ENCODE measurements at regions not wholly inside any gene's neighbourhood (a gene's known extent, or its start where the extent isn't known, plus 50 kb on each side); places are given as distances from the start of the nearest gene placed in this dataset.

GRCh38 chr12:59219148-59219547, 298.8 kb upstream of the LRIG3 start:
- no peaks in the 10 kb centered on the region for H3K36me3 ChIP-seq
- TF ChIP-seq POLR2A (IDR thresholded peaks at IDR 0.05) (no peak), CTCF (IDR thresholded peaks at IDR 0.05) (no peak)
- H3K4me3 ChIP-seq: no peak overlapping the region
- DNase-seq (no peak), ATAC-seq (no peak)
- H3K4me1 ChIP-seq: no peaks in the 10 kb centered on the region
- no peaks in the 10 kb centered on the region for H3K9me3 ChIP-seq
- H3K27me3 ChIP-seq: no peaks in the 10 kb centered on the region
- WGBS (ENCODE audit: insufficient coverage, low coverage, low lambda C conversion rate, missing lambda C conversion rate): 40% methylated on average over 1 of the region's 1 CpG
- no peak overlapping the region for H3K27ac ChIP-seq
- intact Hi-C loops (cut with DNase I): no loop called here

- ATAC-seq: no peak
- H3K27me3 ChIP-seq: no peaks in the 10 kb centered on the region
- intact Hi-C loops (cut with DNase I): no loop called here
- H3K4me1 ChIP-seq: no peaks in the 10 kb centered on the region
- no peaks in the 10 kb centered on the region for H3K9me3 ChIP-seq
- H3K27ac ChIP-seq: no peak overlapping the region
- H3K36me3 ChIP-seq: no peaks in the 10 kb centered on the region
- 73% methylated on average over 1 of the region's 1 CpG for WGBS (ENCODE audit: insufficient coverage, low coverage, low lambda C conversion rate, missing lambda C conversion rate)
- H3K4me3 ChIP-seq: no peak overlapping the region
- DNase-seq: no peak
- TF ChIP-seq CTCF (IDR thresholded peaks at IDR 0.05): no peak
- TF ChIP-seq POLR2A (IDR thresholded peaks at IDR 0.05): no peak
Observed at GRCh38 chr12:59196989-59197388, 276.7 kb upstream of the LRIG3 start.

- no peaks in the 10 kb centered on the region for H3K27me3 ChIP-seq
- no peak for DNase-seq
- H3K4me3 ChIP-seq: no peak overlapping the region
- H3K27ac ChIP-seq: no peak overlapping the region
- H3K9me3 ChIP-seq: no peaks in the 10 kb centered on the region
- no peak for ATAC-seq
- TF ChIP-seq POLR2A (IDR thresholded peaks at IDR 0.05): no peak
- TF ChIP-seq CTCF (IDR thresholded peaks at IDR 0.05): no peak
- H3K36me3 ChIP-seq: no peaks in the 10 kb centered on the region
- no peaks in the 10 kb centered on the region for H3K4me1 ChIP-seq
- no CpG with 5 or more reads among the region's 2 CpGs for WGBS (ENCODE audit: insufficient coverage, low coverage, low lambda C conversion rate, missing lambda C conversion rate)
- intact Hi-C loops (cut with DNase I): no loop called here
Observed at GRCh38 chr12:59194794-59195193, 274.5 kb upstream of the LRIG3 start.

- Histone ChIP-seq H3K27me3 (no peaks in the 10 kb centered on the region), H3K4me1 (no peaks in the 10 kb centered on the region), H3K27ac (no peak overlapping the region), H3K4me3 (no peak overlapping the region), H3K9me3 (no peaks in the 10 kb centered on the region), H3K36me3 (no peaks in the 10 kb centered on the region)
- intact Hi-C loops (cut with DNase I): no loop called here
- WGBS (ENCODE audit: insufficient coverage, low coverage, low lambda C conversion rate, missing lambda C conversion rate): 30% methylated on average over 1 of the region's 1 CpG
- DNase-seq (no peak), ATAC-seq (no peak)
- TF ChIP-seq CTCF (IDR thresholded peaks at IDR 0.05): no peak
- no peak for TF ChIP-seq POLR2A (IDR thresholded peaks at IDR 0.05)
Observed at GRCh38 chr12:59193476-59194050, 273.3 kb upstream of the LRIG3 start.

GRCh38 chr12:59191372-59191771, 271.1 kb upstream of the LRIG3 start:
- ATAC-seq (no peak), DNase-seq (no peak)
- Histone ChIP-seq H3K4me3 (no peak overlapping the region), H3K27me3 (no peaks in the 10 kb centered on the region), H3K36me3 (no peaks in the 10 kb centered on the region), H3K9me3 (no peaks in the 10 kb centered on the region), H3K27ac (no peak overlapping the region), H3K4me1 (no peaks in the 10 kb centered on the region)
- intact Hi-C loops (cut with DNase I): no loop called here
- WGBS (ENCODE audit: insufficient coverage, low coverage, low lambda C conversion rate, missing lambda C conversion rate): 71% methylated on average over 1 of the region's 1 CpG
- TF ChIP-seq POLR2A (IDR thresholded peaks at IDR 0.05): no peak
- no peak for TF ChIP-seq CTCF (IDR thresholded peaks at IDR 0.05)

All from right lobe of liver (tissue), 6 donors.